CD4-positive, alpha-beta T cell treated with Interleukin-6 for 4 hours (primary cell): ENCODE measurements at regions not wholly inside any gene's neighbourhood (a gene's known extent, or its start where the extent isn't known, plus 50 kb on each side); places are given as distances from the start of the nearest gene placed in this dataset.
"Not testable (repeated sequence)": the region's sequence is repeated elsewhere in the genome, so short reads cannot be mapped to it uniquely, and the experiment has no call there.

Source experiments
- DNase-seq: peaks from one replicate; pipeline ENCODE4 v3.0.0-alpha.2; 2020; ENCODE audit warnings: mixed read lengths

DNA sequence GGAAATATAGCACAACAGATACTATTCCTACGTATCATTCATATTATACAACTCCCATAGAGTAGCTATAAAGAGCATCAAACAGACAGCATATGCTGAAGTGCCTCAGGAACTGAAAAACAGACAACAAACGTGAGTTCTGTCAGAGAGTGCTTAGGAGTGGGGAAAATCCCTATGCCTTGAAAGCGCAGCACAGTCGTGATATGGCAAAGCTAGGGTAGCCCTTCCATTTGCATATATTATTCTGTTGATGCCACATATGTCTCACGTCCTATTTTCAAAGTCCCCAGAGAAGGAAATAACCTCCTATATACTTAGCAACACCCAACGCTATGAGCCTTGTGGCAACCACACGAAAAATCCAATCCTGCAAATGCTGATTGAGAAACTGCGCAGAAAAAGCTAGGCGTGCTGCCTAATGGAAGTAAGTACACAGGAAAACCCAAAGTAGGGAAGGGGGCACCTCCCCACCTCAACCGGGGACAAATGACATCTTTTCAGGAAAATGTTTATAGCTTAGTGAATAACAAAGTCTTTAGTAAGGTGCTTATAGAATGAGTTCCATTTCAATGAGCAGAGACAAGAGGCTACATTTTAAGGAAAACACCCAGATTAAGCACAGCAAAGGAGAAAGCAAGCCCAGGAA is 105.1 kb downstream of the MED10 start:
- no peak for DNase-seq

DNA sequence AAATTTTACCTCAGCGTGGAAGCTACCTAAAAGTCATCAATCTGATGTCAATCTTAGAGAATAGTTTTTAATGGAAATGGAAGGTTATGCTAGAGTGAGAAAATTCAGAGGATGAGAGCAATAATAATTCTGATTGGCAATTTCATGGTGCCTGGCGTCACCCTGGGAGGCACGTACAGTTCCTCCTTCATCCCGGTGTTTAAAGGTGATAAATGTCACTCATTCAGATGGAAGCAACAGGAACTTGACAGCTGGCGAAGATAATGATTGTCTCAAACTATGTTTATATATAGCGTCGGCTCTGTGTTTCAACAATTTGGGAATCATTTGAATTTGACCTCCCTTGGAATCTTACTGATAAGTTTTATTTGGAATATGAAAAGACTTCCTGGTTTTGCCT is 108.4 kb downstream of the MED10 start:
- DNase-seq: no peak

DNA sequence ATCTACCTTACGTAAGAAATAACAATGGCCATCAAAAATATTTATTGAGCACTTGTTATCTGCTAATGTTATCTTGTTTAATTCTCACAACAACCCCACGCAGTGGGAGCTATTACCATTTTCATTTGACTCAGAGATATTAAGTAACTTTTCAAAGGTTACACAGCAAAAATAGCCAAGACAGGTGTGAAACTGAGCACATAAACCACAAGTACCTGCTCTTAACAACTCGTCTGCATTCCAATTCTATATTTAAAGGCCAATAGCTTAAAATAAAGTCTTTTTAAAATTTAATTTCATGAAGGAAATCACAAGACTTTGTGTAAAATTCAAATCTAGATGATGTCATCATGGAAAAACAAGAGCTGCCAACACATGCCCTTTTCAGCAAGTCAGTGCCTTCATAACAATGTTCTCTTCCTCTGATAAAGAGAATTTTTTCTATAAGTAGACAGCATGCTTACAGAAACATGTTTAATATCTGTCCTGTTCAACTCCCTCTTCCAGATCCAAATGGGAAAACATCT is 111.6 kb downstream of the MED10 start:
- no peak for DNase-seq

DNA sequence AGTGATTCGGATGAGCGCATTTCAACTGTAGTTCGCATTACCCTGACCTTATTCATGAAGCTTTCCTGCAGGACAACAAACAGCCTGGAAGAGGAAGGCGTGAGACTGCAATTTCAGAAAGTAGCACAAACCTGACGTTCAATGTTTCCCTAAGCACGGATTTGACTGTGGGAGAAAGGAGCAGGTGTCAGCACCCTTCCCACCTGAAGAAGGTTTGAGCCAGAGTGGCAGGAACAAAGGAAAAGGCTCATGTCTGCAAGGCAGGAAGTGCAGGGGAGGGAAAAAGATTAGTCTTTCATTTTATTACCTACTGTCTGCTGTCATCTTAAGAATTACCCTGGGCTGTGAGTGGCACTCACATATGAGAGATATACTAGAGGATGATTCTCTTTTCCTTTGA is 114.0 kb downstream of the MED10 start:
- DNase-seq: no peak

DNA sequence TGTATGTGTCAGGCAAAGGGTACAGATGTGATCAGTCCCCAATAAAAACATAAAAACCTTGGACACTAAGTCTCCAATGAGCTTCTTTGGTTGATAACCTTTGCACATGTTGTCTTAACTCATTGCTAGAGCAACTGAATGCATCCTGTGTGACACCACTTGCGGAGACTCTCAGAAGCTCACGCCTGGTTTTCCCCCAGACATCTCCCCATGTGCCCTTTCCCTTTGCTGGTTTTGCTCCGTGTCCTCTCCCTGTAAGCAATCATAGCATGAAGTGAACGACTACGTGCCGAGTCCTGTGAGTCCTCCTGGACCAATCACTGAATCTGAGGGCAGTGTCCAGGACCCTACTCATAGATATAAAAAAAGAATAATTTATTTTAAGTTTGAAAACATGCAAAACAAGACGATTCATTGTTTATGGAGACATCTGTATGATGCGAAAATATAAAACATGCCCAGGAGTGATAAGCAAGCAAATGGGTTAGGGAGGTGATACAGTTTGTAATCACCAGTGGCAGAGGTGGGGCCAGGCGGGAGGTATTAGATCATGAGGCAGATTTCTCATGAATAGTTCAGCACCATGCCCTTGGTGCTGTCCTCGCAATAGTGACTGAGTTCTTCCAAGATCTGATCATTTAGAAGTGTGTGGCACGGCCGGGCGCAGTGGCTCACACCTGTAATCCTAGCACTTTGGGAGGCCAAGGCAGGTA is 115.5 kb downstream of the MED10 start:
- no peak for DNase-seq

DNA sequence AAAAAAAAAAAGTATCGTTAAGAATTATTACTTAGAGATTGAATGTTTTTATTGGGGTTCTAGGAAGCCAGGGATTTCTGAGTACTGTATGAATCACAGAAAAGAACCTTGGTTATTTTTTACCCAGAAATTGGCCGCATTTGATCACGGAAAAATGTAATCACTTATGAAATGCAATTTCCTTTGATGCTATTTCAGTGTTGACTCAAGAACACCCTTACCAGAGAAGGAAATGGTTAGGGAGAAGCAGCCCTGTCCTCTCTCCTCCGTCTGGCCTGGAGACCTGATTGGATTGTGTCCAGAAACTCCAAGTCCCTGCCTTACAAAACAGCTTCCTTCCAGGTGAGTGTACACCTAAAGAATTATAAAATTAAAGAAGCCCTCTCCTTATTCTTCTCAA is 116.7 kb downstream of the MED10 start:
- DNase-seq: no peak

DNA sequence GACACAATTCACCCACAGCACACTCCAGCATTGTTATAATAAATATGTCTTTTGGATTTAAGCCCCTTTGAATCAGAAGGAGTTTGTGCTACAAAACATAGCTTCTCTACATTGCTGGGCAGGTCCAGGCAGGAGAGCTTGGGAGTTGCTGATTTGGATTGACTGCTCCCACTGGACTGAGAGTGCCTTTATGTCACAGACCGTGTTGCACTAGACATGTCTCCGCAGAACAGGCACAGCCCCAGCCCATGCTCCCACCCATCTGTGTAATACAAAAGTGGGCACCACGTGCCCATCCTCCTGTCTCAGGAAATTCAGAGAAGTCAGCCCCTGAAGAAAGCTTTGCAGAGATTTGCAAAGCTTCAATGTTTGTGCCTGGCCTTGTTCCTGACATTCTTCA is 117.1 kb downstream of the MED10 start:
- DNase-seq: no peak

DNA sequence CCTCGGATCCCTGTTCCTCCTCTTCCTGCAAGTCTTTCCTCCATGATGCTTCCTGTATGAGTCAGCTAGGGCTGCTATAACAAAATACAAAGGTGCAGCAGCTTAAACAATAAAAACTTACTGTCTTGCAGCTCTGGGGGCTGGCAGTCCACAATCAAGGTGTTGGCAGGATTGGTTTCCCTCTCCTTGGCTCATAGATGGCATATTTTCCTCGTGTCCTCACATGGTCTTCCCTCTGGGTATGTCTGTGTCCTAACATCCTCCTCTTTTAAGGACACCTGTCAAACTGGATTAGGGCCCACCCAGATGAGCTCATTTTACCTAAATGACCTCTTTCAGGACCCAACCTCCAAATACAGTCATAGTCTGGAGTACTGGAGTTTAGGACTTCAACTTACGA is 117.5 kb downstream of the MED10 start:
- DNase-seq: no peak

DNA sequence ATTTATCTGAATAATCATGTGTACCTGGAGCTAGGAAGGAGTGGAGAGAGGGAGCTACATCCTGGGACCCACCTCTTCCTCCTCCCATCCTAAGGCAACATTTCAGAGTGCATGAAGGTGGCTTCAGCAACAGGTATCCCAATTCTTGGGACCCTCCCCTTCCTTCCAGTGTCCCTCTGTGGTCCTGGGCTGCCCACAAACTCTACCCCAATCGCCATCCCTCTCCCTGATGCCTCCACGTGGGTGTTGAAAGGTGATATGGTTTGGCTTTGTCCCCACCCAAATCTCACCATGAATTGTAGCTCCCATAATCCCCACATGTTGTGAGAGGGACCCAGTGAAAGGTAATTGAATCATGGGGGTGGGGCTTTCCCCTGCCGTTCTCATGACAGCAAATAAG is 121.4 kb downstream of the MED10 start:
- no peak for DNase-seq

DNA sequence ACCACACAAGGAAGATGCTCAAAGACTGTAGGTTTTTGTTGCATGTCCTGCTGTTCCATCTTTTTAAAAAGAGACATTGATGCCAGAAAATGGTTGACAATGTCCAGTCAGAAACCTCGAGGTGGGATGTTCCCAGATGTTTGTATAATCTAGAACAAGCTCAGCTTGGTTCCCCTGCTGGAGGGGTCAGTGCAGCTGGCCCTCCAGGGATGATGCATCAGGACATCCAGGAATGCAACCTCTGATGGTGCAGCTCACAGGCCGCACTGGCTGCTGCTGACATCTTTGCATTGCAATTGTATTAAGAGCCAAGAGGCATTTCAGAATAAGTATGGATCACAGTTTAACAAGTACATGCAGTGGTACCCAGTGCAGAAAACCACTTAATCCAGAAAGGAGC is 122.4 kb downstream of the MED10 start:
- no peak for DNase-seq

DNA sequence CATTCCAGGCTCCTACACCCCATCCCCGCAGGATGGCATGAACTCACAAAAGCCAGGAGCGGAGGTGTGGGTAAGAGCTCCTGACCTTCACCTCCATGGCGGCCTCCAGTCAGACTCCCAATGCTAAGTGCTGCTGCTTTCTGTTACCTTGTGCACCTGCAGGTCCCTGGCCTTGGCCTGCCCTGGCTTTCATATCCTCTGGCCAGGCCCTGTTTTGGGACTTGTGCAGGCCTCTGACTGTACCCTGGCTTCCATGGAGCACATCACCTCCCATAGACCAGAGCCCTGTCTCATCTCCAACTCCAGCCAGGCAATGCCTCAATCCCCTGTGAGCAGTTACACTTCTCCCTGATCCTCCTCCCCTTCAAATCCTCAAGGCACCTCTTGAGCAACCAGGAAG is 124.5 kb downstream of the MED10 start:
- no peak for DNase-seq

DNA sequence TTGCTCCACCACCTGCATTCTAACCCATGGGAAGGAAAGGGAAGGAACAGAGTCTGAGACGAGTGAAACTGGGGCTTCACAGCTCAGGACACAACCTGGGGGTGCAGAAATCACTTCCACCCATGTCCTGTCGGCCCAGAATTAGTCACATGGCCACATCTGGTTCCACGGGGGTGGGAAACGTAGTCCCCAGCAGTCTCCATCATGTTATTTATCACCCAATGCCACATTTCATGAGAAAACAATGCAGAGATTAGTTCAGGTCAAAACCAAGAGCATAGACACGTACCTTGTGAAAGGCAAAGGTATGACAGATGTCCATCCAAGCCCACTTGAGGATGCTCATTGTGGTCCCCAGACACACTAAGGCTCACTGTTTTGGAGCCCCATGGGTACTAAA is 125.1 kb downstream of the MED10 start:
- no peak for DNase-seq

DNA sequence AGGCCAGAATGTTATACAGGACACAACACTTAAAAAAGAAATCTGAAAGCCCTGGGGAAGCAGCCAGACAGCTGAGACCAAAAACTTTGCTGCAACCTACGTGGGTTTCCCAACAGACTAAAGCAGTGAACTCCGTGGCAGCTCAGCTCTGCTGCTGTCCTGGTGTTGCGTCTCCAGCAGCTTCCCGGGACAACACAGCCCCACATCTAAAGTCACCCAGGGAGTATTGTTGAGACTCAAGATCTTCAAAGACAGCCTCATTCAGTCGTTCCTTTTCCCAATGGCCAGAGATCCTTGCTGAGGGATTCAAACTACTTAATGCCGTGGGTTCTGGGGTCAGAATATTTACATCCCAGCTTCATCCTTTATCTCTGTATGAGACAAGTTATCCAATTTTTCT is 125.8 kb downstream of the MED10 start:
- DNase-seq: no peak

DNA sequence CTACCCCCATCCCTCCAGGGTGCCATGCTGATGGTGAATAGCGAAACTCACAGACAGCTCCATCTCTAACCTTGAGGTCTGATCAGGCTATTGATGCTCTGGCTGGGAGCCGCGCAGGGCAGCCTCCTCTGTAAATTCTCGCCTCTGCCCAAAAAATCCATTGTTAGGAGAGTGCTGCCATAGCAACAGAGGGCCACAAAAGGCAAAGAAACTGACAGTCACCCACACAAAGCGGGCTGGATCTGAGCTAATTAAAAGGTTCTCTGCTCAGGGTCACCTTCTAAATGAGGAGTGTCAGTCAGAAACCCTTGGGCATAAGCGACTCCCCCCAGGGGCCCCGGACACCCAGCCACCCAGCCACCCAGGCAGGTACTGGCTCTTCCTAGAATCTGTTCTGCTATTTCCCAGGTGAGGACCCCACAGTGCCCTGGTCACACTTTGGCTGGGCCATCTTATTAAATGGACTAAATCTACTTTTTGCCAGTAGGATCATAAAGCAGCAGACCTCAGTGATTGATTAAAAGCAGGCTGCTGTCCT is 126.7 kb downstream of the MED10 start:
- no peak for DNase-seq

DNA sequence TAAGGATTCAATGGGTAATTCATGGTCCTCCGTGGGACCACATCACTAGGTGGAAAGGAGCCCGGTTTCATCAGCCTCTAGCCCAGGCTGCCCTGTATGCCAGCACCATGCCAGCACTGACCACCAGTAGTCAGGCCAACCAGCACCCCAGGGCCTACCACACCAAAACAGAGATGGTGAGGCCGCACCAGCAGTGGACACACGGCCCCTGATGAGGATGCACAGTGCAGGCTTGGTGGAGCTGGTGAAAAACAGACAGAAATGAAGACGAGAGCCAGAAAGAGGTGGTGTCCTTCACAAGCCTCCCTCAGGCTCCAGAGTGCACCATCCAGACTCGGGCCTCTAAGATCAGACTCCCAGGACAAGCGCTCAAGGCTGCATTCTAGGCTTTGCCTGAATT is 128.2 kb downstream of the MED10 start:
- DNase-seq: no peak

DNA sequence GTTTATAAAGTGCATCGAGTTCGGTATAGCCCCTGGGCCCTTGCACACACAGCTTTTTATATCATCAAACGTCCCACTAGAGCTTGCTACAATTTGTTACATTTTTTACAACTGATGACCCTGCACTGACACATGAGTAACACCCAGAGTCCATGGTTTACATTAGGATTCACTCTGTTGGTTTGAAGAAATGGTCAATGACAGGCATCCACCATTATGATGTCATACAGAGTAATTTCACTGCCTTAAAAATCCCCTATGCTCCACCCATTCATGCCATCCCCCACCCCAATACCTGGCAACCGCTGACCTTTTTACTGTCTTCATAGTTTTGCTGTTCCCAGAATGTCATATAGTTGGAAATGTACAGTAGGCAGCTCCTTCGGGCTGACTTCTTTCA is 130.2 kb downstream of the MED10 start:
- DNase-seq: no peak

DNA sequence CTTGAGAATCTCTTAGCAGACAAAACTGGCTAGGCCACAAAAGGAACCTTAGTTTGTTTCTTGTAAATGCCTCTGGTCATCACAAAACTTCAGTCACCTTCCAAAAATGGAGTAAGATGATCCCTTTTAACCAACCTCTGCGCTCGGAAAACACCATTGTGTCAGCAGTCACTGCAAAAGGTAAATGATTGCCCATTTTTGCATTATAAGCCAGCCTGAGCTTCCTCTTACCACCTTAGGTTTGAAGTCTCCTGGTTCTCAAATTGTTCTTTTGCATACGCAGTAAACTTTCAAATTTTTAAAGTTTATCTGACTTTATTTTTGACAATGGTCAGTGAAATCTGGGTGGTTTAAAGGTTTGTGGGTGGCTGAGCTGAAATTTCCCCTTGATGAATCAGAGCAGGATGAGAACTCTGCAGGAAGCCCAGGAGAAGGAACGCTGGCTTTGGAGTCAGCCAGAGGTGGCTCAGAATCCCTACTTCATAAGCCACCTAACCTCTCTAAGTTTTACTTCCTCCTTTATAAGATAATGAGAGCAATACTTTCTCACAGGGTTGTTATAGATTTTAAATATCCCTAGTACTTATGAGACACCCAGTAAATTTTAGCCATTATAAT is 131.4 kb downstream of the MED10 start:
- no peak for DNase-seq

DNA sequence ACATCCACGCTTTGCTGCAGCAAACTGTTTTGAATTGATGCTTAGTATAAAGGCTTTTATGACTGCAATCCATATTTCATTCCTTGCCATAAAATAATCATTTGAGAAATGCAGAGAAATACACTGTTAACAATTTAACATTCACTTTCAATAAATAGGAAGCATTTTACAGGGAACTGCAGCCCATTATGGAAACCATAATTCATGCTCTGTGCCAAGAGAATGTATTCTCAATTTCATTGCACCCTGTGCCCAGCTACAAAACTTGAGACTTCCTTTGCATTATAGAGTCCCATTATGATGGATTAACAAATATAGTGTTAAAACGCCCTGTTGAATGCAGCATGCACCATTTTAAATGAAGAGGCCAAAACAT is 134.0 kb downstream of the MED10 start:
- DNase-seq: no peak

DNA sequence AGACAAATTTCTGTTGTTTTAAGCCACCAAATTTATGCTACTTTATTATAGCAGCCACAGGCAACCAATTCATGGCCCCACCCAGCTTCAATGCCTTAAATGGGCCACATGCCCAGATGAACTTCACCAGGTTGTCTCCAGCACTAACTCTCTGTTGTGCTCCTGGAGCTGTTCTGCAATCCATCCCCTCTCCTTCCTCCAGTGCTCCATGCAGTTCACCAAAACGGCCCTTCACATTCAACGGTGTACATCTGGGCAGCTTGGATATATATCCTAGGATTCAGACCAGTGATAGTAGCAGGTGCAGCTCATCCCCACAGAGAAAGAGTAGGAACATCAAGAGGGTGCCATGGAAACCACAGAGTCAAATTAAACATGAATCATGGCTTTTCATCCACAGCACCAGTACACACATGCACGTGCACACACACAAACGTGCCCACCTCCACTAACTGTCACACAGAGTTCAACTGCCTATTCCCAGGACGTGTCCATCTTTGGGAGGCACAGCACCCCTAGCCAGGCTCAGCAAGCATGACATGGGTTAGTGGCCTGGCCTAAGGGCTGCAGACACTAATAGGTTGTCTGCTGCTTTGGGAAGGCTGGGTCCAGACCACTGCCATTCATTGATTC is 134.5 kb downstream of the MED10 start:
- no peak for DNase-seq

DNA sequence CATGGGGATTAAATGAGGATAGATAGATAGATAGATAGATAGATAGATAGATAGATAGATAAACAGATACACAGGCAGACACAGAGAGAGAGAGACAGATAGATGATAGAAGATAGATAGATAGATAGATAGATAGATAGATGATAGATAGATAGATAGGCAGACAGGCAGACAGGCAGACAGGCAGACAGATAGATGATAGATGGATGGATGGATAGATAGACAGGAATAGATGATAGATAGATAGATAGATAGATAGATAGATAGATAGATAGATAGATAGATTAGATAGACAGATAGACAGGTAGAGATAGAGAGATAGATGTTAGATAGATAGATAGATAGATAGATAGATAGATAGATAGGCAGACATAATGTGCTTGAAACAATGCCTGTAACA is 137.3 kb downstream of the MED10 start:
- not testable (repeated sequence) for DNase-seq

DNA sequence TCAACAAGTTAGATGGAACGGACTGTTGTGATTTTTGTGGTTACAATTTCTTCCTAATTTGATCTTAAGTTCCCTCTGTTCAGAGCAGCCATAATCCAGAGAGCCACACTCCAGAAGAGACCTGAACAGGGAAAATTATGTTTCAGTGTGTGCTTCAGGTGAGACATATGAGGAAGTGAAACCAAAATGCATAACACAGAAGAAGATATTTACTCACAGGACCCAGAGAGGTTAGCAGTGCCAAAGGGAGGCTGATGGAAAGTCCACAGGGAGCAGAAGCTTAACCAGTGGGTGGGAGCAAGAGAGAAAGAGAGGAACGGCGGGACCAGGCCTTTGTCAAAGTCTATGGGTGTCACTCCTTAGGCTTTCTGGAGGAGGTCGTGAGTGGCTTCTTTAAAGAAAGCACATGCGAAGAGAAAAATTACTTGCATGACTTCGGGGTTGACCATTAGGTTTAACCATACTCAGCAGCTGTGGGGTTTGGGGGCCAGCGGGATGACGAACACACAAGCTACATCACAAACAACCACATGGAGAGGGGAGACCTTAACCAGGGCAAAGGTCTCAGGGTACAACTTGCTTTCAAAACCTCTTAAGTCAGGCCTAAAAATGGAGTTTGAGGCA is 141.4 kb downstream of the MED10 start:
- DNase-seq: no peak

DNA sequence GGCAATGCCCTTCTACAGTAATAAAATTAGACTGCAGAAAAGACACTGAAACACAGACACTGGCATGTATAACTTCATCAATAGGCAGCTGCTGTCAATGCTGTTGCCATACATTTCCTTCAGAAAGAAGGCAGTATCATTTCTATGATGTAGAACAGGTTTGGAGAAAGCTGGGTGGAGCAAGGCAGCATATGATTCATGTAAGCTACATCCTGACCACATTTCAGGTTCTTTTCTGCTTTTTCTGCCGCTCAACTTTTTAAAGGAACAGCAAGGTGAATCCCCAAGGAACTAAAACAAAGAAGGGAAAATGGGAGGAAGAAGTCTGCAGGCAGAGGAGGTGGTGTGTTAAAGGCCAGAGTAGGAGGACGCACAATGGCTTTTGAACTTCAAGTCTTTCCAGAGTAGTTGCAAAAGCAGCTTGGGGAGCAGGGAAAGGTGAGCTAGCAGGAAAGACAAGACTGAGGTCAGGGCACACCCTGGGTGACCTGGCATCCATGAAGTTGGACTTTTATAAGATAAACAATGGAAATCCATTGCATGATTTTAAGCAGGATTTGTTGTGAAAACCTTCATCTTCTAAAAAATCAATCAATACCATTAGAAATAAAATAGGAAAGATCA is 142.1 kb downstream of the MED10 start:
- no peak for DNase-seq

DNA sequence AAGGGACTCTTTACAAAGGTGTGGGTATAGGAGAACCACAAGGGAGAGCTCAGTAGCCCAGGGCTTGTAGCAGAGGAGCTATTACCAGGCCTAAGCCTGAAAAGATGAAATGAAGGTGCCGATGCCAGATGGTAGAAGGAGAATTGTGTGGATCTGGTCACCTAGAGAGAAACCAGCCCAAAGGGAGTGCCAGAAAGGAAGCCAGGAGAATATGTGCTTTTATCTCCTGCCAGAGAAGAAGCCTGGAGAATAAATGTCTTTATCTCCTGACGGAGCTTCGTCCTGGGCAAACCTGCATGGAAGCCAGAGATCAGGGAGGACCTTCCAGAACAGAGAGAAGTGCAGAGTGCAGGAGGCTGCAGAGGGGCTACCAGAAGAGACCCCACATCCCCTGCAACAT is 142.6 kb downstream of the MED10 start:
- DNase-seq: no peak
